MM.1S (cell line): ENCODE measurements at regions not wholly inside any gene's neighbourhood (a gene's known extent, or its start where the extent isn't known, plus 50 kb on each side); places are given as distances from the start of the nearest gene placed in this dataset.

ENCODE experiments used
- DNase-seq: peaks from one replicate; pipeline ENCODE4 v3.0.0-alpha.2; 2015
- H2AFZ ChIP-seq: fragments of 300-600 bp; sonication (generic); 2 replicates; pipeline ENCODE4 v1.6.0; 2016; ENCODE audit warnings: antibody characterized with exemption, low read length
- H3F3A ChIP-seq: fragments of 300-600 bp; sonication (generic); 2 replicates; pipeline ENCODE4 v1.6.1; 2016; ENCODE audit warnings: mild to moderate bottlenecking, antibody characterized with exemption, low read length, moderate library complexity, mixed read lengths; ENCODE audit not compliant: insufficient read depth
- H3K27ac ChIP-seq: fragments of 300-600 bp; sonication (generic); 2 replicates; pipeline ENCODE4 v1.5.1; 2016; ENCODE audit warnings: mild to moderate bottlenecking, low read length
- H3K27me3 ChIP-seq: fragments of 300-600 bp; sonication (generic); replicated peaks from 2 replicates; pipeline ENCODE4 v1.6.0; 2016; ENCODE audit warnings: low read length; ENCODE audit not compliant: insufficient read depth
- H3K36me3 ChIP-seq: fragments of 300-600 bp; sonication (generic); replicated peaks from 2 replicates; pipeline ENCODE4 v1.6.1; 2016; ENCODE audit warnings: mild to moderate bottlenecking, low read length, mixed read lengths; ENCODE audit not compliant: insufficient read depth
- H3K4me1 ChIP-seq: fragments of 300-600 bp; sonication (generic); 2 replicates; pipeline ENCODE4 v1.6.1; 2016; ENCODE audit warnings: low read length, mixed read lengths
- H3K4me2 ChIP-seq: fragments of 300-600 bp; sonication (generic); 2 replicates; pipeline ENCODE4 v1.6.0; 2016; ENCODE audit warnings: low read depth, low read length
- H3K4me3 ChIP-seq: fragments of 300-600 bp; sonication (generic); 2 replicates; pipeline ENCODE4 v1.5.1; 2016; ENCODE audit warnings: low read length, mixed read lengths
- H3K79me2 ChIP-seq: fragments of 300-600 bp; sonication (generic); 2 replicates; pipeline ENCODE4 v1.6.1; 2016; ENCODE audit warnings: mixed run types, low read length, mixed read lengths
- H3K9ac ChIP-seq: fragments of 300-600 bp; sonication (generic); 2 replicates; pipeline ENCODE4 v1.6.1; 2016; ENCODE audit warnings: low read length, mixed read lengths
- H3K9me2 ChIP-seq: fragments of 300-600 bp; sonication (generic); replicated peaks from 2 replicates; pipeline ENCODE4 v1.6.1; 2016; ENCODE audit warnings: mild to moderate bottlenecking, low read length, mixed read lengths; ENCODE audit not compliant: insufficient read depth
- H3K9me3 ChIP-seq: fragments of 300-600 bp; sonication (generic); replicated peaks from 2 replicates; pipeline ENCODE4 v1.6.1; 2016; ENCODE audit warnings: mild to moderate bottlenecking, low read length, mixed read lengths; ENCODE audit not compliant: insufficient read depth
- H4K20me1 ChIP-seq: fragments of 300-600 bp; sonication (generic); 2 replicates; pipeline ENCODE4 v1.6.1; 2016; ENCODE audit warnings: mild to moderate bottlenecking, low read length, moderate library complexity, mixed read lengths; ENCODE audit not compliant: insufficient read depth
- CTCF ChIP-seq: fragments of 300-600 bp; sonication (generic); IDR thresholded peaks from 2 replicates; pipeline ENCODE4 v1.5.1; 2016; ENCODE audit warnings: antibody characterized with exemption, low read length, mixed read lengths
- EZH2 ChIP-seq: fragments of 300-600 bp; sonication (generic); optimal IDR thresholded peaks from 2 replicates; pipeline ENCODE3; 2017; ENCODE audit warnings: low read depth, mild to moderate bottlenecking, antibody characterized with exemption, low read length, mixed read lengths
- EZH2phosphoT487 ChIP-seq: fragments of 300-600 bp; sonication (generic); IDR thresholded peaks from 2 replicates; pipeline ENCODE4 v1.6.1; 2018; ENCODE audit warnings: antibody characterized with exemption, low read length

DNA sequence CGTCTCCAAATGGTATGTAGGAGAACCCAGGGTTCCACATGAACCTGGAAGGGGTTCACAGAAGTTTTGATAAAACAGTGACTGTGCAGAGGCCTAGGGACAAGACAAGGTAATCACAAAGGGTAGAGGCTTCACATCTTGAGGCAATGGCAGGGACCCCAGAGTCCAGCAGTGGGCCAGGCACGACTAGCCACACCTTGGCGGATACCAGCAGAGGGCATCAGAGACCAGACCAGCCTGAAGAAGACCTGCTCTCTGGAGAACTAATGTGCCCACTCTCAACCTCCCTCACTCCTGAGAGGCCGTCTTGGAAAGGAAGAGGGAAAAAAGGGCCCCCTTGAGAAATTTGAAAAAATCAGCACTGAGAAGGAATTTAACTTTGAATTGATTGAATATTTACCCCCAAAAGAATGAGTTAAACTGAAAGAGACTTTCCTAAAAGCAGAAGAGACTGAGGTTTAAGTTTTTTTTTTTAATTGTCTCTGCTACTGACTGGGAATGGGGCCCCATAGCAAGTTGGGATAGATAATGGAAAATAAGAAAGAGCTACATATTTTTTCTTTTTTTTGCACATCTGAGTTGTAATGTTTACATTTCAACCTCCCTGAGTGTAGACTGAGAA, 243.8 kb upstream of the JADE1 start:
- Histone ChIP-seq H3K36me3 (no peaks in the 10 kb centered on the region), H3K9ac (no peak overlapping the region), H3K4me1 (0 out of 2 replicates have a peak, but pooled peaks cover 7% of the 10 kb centered on the region), H3K4me3 (no peak overlapping the region), H3K4me2 (no peak overlapping the region), H4K20me1 (no peaks in the 10 kb centered on the region), H3F3A (no peaks in the 10 kb centered on the region), H2AFZ (peak overlapping the region; percentile 24; the same call in 1 of the 2 replicates), H3K79me2 (no peaks in the 10 kb centered on the region), H3K9me2 (no peaks in the 10 kb centered on the region), H3K27ac (no peak overlapping the region), H3K9me3 (no peaks in the 10 kb centered on the region), H3K27me3 (no peaks in the 10 kb centered on the region)
- TF ChIP-seq CTCF (peak; percentile 90), EZH2phosphoT487 (no peak)
- DNase-seq: peak; percentile 72

DNA sequence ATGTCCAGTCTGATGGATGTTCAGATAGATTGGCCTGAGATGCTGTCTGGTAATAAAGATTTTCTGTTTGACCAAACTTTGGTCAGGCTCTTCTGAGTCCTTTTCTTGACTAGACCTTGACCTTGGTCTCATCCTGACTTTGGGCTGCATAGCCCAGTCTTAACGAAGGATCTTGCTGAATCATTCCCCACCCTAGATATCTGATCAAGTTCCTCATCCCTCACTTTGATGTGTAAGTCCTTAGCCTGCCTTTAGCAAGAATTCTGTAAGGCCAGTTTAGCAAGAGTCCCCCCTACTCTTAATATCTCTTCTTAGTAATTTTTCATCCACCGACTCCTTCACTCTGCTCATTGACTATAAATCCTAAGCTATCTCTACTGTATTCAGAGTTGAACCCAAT, 244.4 kb upstream of the JADE1 start:
- H2AFZ ChIP-seq: no peak overlapping the region

GRCh38 chr4:128564081-128564630, 245.3 kb upstream of the JADE1 start:
- Histone ChIP-seq H3K9me2 (no peaks in the 10 kb centered on the region), H3K4me1 (peaks cover 14% of the 10 kb centered on the region), H3K4me3 (no peak overlapping the region), H3K27me3 (no peaks in the 10 kb centered on the region), H3K79me2 (no peaks in the 10 kb centered on the region), H2AFZ (no peak overlapping the region), H3K27ac (no peak overlapping the region), H3K4me2 (no peak overlapping the region), H3K9ac (no peak overlapping the region), H4K20me1 (no peaks in the 10 kb centered on the region), H3K9me3 (no peaks in the 10 kb centered on the region), H3K36me3 (no peaks in the 10 kb centered on the region), H3F3A (0 out of 2 replicates have a peak, but pooled peaks cover 6% of the 10 kb centered on the region)
- TF ChIP-seq EZH2 (no peak), EZH2phosphoT487 (no peak), CTCF (no peak)
- DNase-seq: no peak

More for the DNA sequence above, 244.4 kb upstream of the JADE1 start:
- H3K27me3 ChIP-seq: no peaks in the 10 kb centered on the region
- H4K20me1 ChIP-seq: no peaks in the 10 kb centered on the region
- H3K4me1 ChIP-seq: 0 out of 2 replicates have a peak, but pooled peaks cover 7% of the 10 kb centered on the region
- H3K9me3 ChIP-seq: no peaks in the 10 kb centered on the region
- H3F3A ChIP-seq: no peaks in the 10 kb centered on the region
- H3K27ac ChIP-seq: no peak overlapping the region
- H3K9me2 ChIP-seq: no peaks in the 10 kb centered on the region
- H3K4me2 ChIP-seq: no peak overlapping the region
- no peak for TF ChIP-seq CTCF
- TF ChIP-seq EZH2: no peak
- no peak for DNase-seq
- H3K79me2 ChIP-seq: no peaks in the 10 kb centered on the region
- no peaks in the 10 kb centered on the region for H3K36me3 ChIP-seq
- no peak overlapping the region for H3K9ac ChIP-seq
- H3K4me3 ChIP-seq: no peak overlapping the region
